ENCODE measurements at regions not wholly inside any gene's neighbourhood (a gene's known extent, or its start where the extent isn't known, plus 50 kb on each side); places are given as distances from the start of the nearest gene placed in this dataset.
A peak's percentile ranks its signal among the peaks of the same experiment; 100 is the strongest.
"Not testable (repeated sequence)": the region's sequence is repeated elsewhere in the genome, so short reads cannot be mapped to it uniquely, and the experiment has no call there.

DNA sequence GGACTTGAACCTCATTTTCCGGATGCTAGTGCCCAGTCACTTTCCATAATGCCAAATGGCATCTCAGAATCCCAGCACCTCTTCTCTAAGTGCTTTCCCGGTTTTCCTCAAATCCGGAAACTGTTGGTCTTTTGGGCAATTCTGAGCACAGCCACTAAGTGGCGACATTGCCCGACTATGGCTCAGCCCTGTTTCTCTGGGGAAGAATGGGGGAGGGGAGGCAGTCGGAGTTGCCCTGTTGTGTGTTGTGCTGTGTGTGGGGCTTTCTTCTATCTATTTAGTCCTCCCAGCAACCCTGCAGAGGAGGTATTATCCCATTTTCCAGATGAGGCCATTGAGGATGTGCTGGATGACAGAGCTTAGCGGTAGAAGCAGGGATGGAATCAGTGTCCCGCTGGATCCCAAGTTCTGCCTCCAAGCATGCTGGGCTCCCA, 175.0 kb downstream of the FCRL5 start:
- TF ChIP-seq, protein P1, sequence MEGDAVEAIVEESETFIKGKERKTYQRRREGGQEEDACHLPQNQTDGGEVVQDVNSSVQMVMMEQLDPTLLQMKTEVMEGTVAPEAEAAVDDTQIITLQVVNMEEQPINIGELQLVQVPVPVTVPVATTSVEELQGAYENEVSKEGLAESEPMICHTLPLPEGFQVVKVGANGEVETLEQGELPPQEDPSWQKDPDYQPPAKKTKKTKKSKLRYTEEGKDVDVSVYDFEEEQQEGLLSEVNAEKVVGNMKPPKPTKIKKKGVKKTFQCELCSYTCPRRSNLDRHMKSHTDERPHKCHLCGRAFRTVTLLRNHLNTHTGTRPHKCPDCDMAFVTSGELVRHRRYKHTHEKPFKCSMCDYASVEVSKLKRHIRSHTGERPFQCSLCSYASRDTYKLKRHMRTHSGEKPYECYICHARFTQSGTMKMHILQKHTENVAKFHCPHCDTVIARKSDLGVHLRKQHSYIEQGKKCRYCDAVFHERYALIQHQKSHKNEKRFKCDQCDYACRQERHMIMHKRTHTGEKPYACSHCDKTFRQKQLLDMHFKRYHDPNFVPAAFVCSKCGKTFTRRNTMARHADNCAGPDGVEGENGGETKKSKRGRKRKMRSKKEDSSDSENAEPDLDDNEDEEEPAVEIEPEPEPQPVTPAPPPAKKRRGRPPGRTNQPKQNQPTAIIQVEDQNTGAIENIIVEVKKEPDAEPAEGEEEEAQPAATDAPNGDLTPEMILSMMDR (IDR thresholded peaks at IDR 0.05) = peak; percentile 90
- TF ChIP-seq ZFX (IDR thresholded peaks at IDR 0.05; ENCODE audit: borderline replicate concordance) = not testable (repeated sequence)

All from 22Rv1 (cell line).